ENCODE measurements at regions not wholly inside any gene's neighbourhood (a gene's known extent, or its start where the extent isn't known, plus 50 kb on each side); places are given as distances from the start of the nearest gene placed in this dataset.

GRCh38 chr10:43957267-43958070 is 308.8 kb upstream of the ZNF32 start:
- TF ChIP-seq CTCF (conservative IDR thresholded peaks at IDR 0.05; ENCODE audit: low read length) (no peak), EZH2phosphoT487 (IDR thresholded peaks at IDR 0.05; ENCODE audit: borderline replicate concordance) (no peak)
